OCI-LY1 (cell line): ENCODE measurements at regions not wholly inside any gene's neighbourhood (a gene's known extent, or its start where the extent isn't known, plus 50 kb on each side); places are given as distances from the start of the nearest gene placed in this dataset.

Experiments used
- EZH2 ChIP-seq: fragments of 200-600 bp; sonication (generic), shearing (Covaris generic); IDR thresholded peaks from 2 replicates; pipeline ENCODE4 v1.8.0; 2017; ENCODE audit warnings: borderline replicate concordance, mixed run types, mild to moderate bottlenecking, antibody characterized with exemption, low read length, moderate library complexity, mixed read lengths
- TF ChIP-seq, protein P1 (sequence below): fragments of 200-600 bp; sonication (generic), shearing (Covaris generic); IDR thresholded peaks from 2 replicates; pipeline ENCODE4 v1.5.1; 2017; ENCODE audit warnings: mild to moderate bottlenecking, antibody characterized with exemption, low read length, moderate library complexity, mixed read lengths

DNA sequence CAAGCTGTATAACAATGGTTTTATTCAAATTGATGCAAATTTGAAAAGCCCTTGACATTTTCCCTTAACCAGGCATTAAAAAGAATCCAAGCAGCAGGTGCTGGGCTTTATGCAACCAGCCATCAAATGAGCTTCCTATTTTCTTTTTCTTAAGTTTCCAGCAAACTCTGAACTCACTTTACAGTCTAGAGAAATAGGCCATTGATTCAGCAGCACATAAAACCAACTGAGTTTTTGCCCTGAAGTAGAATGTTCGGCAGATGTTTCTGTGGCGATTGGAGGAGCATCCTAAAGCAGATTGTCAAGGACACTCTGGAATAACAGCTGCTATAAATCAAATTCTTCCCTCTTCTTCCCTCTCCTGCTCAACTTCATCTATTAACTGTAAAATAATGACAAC lies 582.8 kb upstream of the CPEB2 start:
- TF ChIP-seq, protein P1, sequence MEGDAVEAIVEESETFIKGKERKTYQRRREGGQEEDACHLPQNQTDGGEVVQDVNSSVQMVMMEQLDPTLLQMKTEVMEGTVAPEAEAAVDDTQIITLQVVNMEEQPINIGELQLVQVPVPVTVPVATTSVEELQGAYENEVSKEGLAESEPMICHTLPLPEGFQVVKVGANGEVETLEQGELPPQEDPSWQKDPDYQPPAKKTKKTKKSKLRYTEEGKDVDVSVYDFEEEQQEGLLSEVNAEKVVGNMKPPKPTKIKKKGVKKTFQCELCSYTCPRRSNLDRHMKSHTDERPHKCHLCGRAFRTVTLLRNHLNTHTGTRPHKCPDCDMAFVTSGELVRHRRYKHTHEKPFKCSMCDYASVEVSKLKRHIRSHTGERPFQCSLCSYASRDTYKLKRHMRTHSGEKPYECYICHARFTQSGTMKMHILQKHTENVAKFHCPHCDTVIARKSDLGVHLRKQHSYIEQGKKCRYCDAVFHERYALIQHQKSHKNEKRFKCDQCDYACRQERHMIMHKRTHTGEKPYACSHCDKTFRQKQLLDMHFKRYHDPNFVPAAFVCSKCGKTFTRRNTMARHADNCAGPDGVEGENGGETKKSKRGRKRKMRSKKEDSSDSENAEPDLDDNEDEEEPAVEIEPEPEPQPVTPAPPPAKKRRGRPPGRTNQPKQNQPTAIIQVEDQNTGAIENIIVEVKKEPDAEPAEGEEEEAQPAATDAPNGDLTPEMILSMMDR, result no peak
- no peak for TF ChIP-seq EZH2
